ENCODE measurements at regions not wholly inside any gene's neighbourhood (a gene's known extent, or its start where the extent isn't known, plus 50 kb on each side); places are given as distances from the start of the nearest gene placed in this dataset.

- H3K27ac ChIP-seq (ENCODE audit: low read length) = no peak overlapping the region
- no peaks in the 10 kb centered on the region for H3K36me3 ChIP-seq (ENCODE audit: control insufficient read depth, insufficient read depth, low read length)
- H3K4me3 ChIP-seq (ENCODE audit: low read depth in 2 of 2, low read length in 2 of 2) = no peak overlapping the region
- intact Hi-C loops (cut with micrococcal nuclease; ENCODE audit: unreplicated experiment) = no loop called here
- ATAC-seq = no peak
- POLR2A ChIA-PET = no interaction called here
- no peaks in the 10 kb centered on the region for H3K9me3 ChIP-seq (ENCODE audit: control insufficient read depth, insufficient read depth, low read depth, low read length)
- in situ Hi-C loops (cut with HindIII; ENCODE audit: low pct_unique_long_range_greater_than_20kb, low sequenced_read_pairs) = no loop called here
- TF ChIP-seq TCF7L2 (IDR thresholded peaks at IDR 0.05; ENCODE audit: low read depth, low read length) = no peak
- no peak for TF ChIP-seq REST (IDR thresholded peaks at IDR 0.05; ENCODE audit: insufficient read depth in 1 of 2, low read depth in 2 of 2, low read length in 1 of 2)
- TF ChIP-seq SIN3A (IDR thresholded peaks at IDR 0.05; ENCODE audit: borderline replicate concordance, insufficient read depth, low read depth, low read length) = no peak
- TF ChIP-seq CTCF (IDR thresholded peaks at IDR 0.05) = no peak
- H3K4me1 ChIP-seq (ENCODE audit: control insufficient read depth, insufficient read depth, low read length) = no peaks in the 10 kb centered on the region
- no peaks in the 10 kb centered on the region for H3K27me3 ChIP-seq (ENCODE audit: control insufficient read depth, insufficient read depth, low read length)
- no peak for DNase-seq (ENCODE audit: low read depth, low spot score)
- BruUV-seq (replicated peaks) = no TSS peak
- CTCF ChIA-PET = no interaction called here
These were observed 190.0 kb downstream of the KCNA4 start for GRCh38 chr11:29826878-29827277.

- Histone ChIP-seq H3K4me3 (ENCODE audit: low read depth in 2 of 2, low read length in 2 of 2) (no peak overlapping the region), H3K4me1 (ENCODE audit: control insufficient read depth, insufficient read depth, low read length) (no peaks in the 10 kb centered on the region), H3K27me3 (ENCODE audit: control insufficient read depth, insufficient read depth, low read length) (no peaks in the 10 kb centered on the region), H3K27ac (ENCODE audit: low read length) (no peak overlapping the region), H3K9me3 (ENCODE audit: control insufficient read depth, insufficient read depth, low read depth, low read length) (no peaks in the 10 kb centered on the region), H3K36me3 (ENCODE audit: control insufficient read depth, insufficient read depth, low read length) (no peaks in the 10 kb centered on the region)
- ChIA-PET CTCF (no interaction called here), POLR2A (no interaction called here)
- ATAC-seq = no peak
- intact Hi-C loops (cut with micrococcal nuclease; ENCODE audit: unreplicated experiment) = no loop called here
- in situ Hi-C loops (cut with HindIII; ENCODE audit: low pct_unique_long_range_greater_than_20kb, low sequenced_read_pairs) = no loop called here
- BruUV-seq (replicated peaks) = no TSS peak
- TF ChIP-seq CTCF (IDR thresholded peaks at IDR 0.05) = no peak
- TF ChIP-seq POLR2AphosphoS5 (IDR thresholded peaks at IDR 0.05; ENCODE audit: low read depth, low read length) = no peak
- TF ChIP-seq SIN3A (IDR thresholded peaks at IDR 0.05; ENCODE audit: borderline replicate concordance, insufficient read depth, low read depth, low read length) = no peak
- TF ChIP-seq REST (IDR thresholded peaks at IDR 0.05; ENCODE audit: insufficient read depth in 1 of 2, low read depth in 2 of 2, low read length in 1 of 2) = no peak
- TF ChIP-seq TCF7L2 (IDR thresholded peaks at IDR 0.05; ENCODE audit: low read depth, low read length) = no peak
- no peak for DNase-seq (ENCODE audit: low read depth, low spot score)
These were observed 200.5 kb downstream of the KCNA4 start for GRCh38 chr11:29816359-29816758.
